ENCODE measurements at regions not wholly inside any gene's neighbourhood (a gene's known extent, or its start where the extent isn't known, plus 50 kb on each side); places are given as distances from the start of the nearest gene placed in this dataset.

DNA sequence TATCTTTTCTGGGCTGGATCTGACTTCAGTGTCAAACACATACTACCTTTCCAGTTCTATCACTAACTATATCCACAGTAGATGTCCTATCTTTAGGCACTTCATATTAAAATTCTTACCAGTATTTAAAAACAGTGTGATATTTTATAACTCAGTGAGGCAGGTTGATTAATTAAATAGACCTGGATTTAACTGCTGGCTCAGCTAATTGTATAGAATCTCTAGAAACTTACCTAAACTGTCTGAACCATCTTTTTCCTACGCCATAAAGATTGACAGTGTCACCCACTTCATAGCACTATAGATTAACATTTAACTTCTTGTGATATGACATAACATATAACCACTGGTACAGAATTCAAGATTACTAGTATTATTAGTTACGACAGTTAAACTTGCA, 935.3 kb downstream of the FAT4 start:
- POLR2A ChIA-PET, result no interaction called here
- CTCF ChIA-PET, result no interaction called here

DNA sequence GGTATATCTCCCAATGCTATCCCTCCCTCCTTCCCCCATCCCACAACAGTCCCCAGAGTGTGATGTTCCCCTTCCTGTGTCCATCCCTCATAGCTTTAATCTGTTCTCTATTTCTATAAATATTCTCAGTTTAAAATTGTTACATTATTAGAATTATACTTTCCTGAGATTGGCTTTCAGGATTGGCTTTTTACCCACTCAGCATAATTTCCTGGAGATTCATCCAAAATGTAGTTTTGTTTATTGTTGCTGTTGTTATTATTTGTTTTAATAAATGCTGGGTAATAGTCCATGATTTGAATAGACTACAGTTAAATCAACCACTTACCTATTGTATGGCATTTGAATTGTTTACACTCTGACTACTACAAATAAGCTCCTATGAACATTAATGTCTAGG, 936.4 kb downstream of the FAT4 start:
- POLR2A ChIA-PET, result no interaction called here
- CTCF ChIA-PET, result no interaction called here

DNA sequence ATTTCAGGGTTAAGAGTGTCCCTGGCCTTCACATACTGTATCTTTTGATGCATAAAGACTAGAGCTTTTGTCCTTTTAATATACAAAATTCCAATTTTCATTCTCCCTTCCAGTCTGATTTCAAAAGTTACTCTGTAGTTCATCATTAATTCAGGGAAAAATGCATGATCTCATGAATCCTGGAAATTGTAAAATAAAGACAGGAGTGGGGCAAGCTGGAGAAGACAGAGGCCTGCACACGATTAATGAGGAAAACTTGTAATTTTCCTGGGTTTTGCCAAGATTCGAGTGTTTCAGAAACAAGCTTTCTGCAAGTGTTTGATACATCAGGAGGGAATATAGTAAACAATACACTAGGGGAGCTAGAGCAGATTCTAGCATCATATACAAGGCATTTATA, 947.9 kb downstream of the FAT4 start:
- POLR2A ChIA-PET, result no interaction called here
- CTCF ChIA-PET, result no interaction called here

GRCh38 chr4:126264839-126265238, 950.1 kb downstream of the FAT4 start:
- CTCF ChIA-PET, result no interaction called here
- POLR2A ChIA-PET, result no interaction called here

GRCh38 chr4:126265888-126266287, 951.1 kb downstream of the FAT4 start:
- CTCF ChIA-PET, result no interaction called here
- POLR2A ChIA-PET, result no interaction called here

DNA sequence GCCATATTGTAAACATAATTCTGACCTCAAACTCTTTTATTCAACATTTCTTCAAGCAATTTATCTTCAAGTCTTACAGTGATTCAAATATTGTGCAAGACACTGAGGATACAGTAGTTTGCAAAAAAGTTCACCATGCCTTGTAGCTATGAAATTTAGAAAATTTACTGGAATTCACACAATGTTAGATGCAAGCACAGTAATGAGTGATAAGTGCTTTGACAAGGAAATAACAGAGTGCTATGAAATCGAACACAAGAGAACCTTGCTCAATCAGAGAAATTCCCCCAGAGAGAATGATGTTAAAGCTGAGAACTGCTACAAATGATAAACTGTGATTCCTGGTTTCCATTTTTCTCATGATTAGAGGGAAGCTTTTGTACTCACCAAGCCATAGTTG, 952.9 kb downstream of the FAT4 start:
- ChIA-PET CTCF (no interaction called here), POLR2A (no interaction called here)

GRCh38 chr4:126268106-126268505, 953.4 kb downstream of the FAT4 start:
- CTCF ChIA-PET, result no interaction called here
- POLR2A ChIA-PET, result no interaction called here

DNA sequence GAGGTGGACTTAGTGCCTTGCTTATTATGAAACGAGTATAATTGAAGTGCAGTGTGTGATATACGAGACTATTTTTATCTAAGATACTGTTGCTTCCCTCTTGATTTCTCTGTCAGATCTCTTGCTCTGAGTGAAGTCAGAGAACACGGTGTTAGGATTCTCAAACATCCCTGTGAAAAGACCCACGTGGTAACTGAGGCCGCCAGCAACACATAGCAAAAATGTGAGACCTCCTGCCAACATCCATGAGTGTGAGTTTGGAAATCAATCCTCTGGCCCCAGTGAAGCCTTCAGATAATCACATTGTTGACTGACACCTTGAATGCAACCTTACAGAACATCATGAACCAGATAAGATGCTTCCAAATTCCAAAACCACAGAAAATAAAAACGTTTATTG, 954.4 kb downstream of the FAT4 start:
- ChIA-PET CTCF (no interaction called here), POLR2A (no interaction called here)

DNA sequence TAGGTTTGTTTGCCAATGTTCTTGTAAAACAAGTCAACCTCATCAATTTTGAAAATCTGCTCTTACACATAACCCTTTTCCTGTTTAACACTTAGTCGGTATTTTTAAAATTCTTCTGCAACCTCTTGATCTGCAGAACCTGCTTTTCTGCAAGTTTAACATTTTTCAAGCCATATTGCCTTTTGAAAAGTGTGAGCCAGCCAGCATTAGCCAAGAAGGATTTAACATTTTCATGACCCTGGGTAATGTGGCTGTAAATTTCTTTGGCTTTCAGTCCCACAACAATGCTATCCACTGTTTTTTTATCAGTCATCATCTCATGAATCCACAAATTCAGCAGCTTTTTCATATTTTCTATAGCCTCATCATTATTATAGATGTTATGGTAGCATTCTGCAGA, 956.5 kb downstream of the FAT4 start:
- ChIA-PET CTCF (no interaction called here), POLR2A (no interaction called here)

DNA sequence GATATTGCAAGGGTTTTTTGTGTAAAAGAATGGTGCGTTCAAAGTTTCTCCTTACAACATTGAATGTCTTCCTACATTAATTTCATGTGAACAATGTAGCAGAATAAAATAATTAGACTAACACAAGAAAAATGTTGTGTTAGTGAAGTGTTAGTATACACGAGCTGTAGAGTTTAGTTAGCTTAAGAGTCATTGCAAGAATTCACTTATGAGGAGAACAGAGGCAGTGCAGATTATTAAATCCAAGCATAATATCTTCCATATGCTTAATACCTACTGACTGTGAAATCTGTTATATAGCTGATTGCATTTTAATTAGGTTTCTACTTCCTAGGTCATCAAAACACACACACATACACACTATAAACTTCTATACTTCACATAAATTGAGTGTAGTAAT, 959.0 kb downstream of the FAT4 start:
- CTCF ChIA-PET, result no interaction called here
- POLR2A ChIA-PET, result no interaction called here

DNA sequence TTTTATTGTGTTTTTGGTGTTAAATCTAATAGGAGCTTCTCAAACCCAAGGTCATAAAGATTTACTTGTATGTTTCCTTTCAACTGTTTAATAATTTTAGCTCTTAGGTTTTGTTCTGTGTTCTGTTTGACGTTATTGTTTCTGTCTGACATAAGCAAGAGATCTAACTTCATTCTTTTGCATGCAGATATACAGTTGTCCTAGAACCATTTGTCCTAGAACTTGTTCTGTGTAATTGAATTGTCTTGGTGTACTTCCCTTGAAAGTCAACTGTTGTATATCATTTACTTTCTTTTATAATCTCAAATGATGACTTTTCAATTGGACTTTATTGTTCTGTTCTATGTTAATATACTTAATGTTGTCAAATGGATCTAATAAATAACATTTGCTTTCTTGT, 977.1 kb downstream of the FAT4 start:
- POLR2A ChIA-PET, result no interaction called here

DNA sequence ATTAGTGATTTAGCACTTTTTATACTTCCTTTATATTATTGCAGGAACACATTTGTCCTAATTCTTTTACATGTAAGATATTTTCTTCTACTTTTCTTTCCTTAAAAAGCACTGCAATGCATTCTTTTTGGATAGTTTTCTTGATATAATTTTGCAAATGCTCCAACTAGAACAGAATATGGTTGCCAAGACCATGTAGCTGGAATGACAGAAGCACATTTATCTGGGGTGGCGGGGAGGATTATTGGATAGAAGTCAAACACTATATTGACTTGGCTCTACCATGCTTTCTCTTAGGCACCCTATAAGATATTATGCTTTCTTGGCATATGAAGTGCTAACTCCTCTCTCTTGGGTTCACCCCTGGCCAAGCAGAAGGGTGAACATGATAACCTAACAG, 983.5 kb downstream of the FAT4 start:
- POLR2A ChIA-PET, result no interaction called here
- CTCF ChIA-PET, result no interaction called here

More for the DNA sequence above, 977.1 kb downstream of the FAT4 start:
- CTCF ChIA-PET, result no interaction called here

DNA sequence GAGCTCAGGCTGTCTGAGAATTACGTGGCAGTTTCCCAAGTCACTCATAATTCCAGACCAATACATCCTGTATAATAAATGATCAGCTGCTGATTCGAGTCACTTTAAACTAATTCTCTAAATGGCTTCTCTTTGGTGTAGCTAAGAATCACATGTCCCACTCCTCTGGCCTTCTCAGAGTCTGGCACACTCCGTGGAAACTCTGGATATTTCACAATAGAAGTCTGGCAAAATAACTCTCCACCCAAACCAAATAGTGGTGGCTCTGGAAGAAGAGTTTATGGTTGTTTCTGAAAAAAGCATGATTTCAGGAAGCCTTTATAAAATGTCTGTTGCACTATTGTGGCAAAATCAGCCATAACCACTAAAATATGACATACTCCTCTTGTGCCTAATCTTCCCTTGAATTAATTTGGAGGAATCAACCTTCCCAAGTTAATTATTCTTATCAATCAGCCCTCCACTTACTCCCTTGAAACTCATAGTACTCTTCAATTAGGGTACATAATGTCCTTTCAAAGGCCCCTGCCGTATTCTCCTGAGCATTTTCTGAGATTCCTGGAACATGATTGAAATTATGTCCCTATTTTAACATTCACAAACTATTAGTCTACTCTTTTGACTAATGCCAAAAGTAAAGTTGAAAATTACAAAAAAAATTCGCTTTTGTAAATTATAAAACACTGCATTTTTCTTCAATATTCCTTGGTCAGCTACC, 991.6 kb downstream of the FAT4 start:
- ChIA-PET CTCF (no interaction called here), POLR2A (no interaction called here)

- ChIA-PET CTCF (no interaction called here), POLR2A (no interaction called here)
Measured at GRCh38 chr4:126318376-126318775, 1003.6 kb downstream of the FAT4 start.

GRCh38 chr4:126328914-126329313, 1014.2 kb downstream of the FAT4 start:
- ChIA-PET POLR2A (no interaction called here), CTCF (no interaction called here)

DNA sequence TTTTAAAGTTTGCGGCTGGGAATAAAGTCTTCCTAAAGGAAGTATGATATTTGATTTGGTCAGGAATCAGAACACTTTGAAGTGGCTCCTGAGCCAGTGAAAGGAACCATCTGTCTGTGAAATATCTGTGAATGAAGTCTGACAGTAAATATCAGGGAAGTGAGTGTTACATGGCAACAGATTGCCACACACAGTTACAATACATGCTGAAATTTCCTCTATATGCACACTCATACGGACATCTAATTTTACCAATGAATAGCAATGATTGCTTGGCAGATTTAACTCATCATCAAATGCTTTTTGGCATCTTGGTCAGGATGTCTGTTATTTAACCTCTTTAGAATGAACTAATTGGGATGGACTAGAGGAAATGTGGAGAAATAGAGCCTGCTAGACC, 1023.8 kb downstream of the FAT4 start:
- ChIA-PET POLR2A (no interaction called here), CTCF (no interaction called here)

GRCh38 chr4:126341927-126342326, 1027.2 kb downstream of the FAT4 start:
- ChIA-PET CTCF (no interaction called here), POLR2A (no interaction called here)

- ChIA-PET POLR2A (no interaction called here), CTCF (no interaction called here)
Measured at GRCh38 chr4:126344472-126344871, 1029.7 kb downstream of the FAT4 start.

DNA sequence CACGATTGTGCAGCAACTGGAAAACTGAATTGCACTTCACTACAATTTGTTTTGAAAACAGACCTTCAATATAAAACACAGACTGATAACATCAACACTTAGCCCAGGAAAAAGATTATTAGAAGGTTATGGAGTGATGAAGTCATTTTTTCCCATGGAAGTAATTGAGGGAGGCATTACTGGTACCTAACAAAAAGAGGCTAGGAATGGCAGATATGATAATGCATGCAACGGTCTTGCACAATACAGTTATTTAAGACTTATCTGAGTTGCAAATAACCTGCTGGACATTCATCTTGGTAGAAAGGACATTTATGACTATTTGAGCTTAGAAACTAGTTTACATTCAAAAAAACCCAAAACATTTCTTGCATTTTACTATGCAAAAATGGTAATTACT, 1031.9 kb downstream of the FAT4 start:
- POLR2A ChIA-PET, result no interaction called here
- CTCF ChIA-PET, result no interaction called here

DNA sequence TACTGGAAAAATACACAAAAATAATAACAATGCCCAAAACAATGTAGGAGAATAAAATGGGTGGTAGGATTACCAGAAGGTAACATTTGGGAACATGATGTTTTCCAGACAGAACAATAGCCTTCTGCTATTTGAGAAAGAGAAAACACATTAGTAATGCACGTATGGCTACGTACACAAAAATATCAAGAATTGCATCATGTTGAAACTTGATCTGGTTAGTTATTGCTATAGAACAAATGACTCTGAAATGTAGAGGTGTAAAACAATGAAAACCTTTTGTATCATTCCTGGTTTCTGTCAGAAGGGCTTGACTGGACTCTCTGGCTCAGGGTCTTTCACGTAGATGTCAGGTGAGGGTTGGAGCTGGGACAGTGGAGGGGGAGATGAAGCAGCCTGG, 1040.0 kb downstream of the FAT4 start:
- CTCF ChIA-PET, result no interaction called here
- POLR2A ChIA-PET, result no interaction called here

- ChIA-PET POLR2A (no interaction called here), CTCF (no interaction called here)
Measured at GRCh38 chr4:126358041-126358440, 1043.3 kb downstream of the FAT4 start.

DNA sequence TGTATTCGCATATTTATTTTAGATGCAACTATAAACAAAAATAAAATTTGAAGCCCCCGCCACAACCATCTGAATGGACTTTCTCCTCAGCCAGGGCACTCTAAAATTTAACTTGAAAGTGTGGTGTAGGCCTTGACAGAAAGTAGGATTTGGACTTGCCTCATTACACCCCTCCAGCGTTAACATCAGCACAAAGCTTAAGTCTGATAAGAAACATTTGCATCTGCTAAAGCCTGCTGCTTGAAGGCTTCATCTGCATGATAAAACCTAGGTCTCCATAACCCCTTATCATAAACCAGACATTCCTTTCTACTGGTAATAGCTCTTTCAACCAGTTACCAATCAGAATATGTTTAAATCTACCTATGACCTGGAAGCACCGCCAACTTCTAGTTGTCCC, 1046.5 kb downstream of the FAT4 start:
- ChIA-PET CTCF (no interaction called here), POLR2A (no interaction called here)

DNA sequence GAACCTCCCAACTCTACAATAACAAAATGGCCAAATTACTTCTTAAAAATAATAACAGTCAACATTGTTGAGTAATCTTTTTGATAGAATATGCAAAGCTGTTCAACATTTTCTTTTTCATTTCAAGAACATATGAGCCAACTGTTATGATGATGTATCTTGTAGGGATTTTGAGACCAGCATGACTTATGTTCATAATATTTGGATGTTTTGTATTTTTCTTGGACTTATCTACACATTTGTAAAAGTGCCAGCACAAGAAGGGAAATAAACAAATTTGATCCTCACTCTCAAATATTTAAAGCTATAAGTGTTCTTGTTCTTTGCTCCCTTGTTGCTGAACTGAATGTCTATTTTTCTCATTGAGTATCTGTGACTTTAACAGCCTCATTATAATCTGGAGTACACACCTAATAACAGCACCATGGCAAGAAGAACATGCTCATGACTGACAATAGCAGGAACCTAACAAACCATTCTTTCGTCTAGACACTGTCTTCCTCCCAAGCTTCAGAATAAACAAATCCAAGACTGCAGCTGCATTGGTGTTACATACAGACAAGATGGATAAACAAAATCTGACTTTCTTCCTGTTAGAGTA, 1049.7 kb downstream of the FAT4 start:
- CTCF ChIA-PET, result no interaction called here

More for the DNA sequence above, 1049.7 kb downstream of the FAT4 start:
- POLR2A ChIA-PET, result no interaction called here

Measured in activated CD8-positive, alpha-beta memory T cell treated with anti-CD3 and anti-CD28 coated beads for 36 hours (primary cell).